GM23338 (cell line): ENCODE measurements at regions not wholly inside any gene's neighbourhood (a gene's known extent, or its start where the extent isn't known, plus 50 kb on each side); places are given as distances from the start of the nearest gene placed in this dataset.

Source experiments
- CREB1 ChIP-seq: fragments of 250-450 bp; sonication (Bioruptor Pico); IDR thresholded peaks from 2 replicates; pipeline ENCODE4 v1.5.0; 2020; ENCODE audit warnings: low read depth, mild to moderate bottlenecking, moderate library complexity
- ETS1 ChIP-seq: IDR thresholded peaks from 2 replicates; pipeline ENCODE4 v1.6.1; 2016; ENCODE audit warnings: antibody characterized with exemption
- EZH2 ChIP-seq: fragments of 200-600 bp; sonication (generic); IDR thresholded peaks from one replicate; pipeline ENCODE4 v1.8.0; 2017; ENCODE audit warnings: antibody characterized with exemption, mild to moderate bottlenecking, low read depth; ENCODE audit not compliant: unreplicated experiment
- EZH2phosphoT487 ChIP-seq: fragments of 200-600 bp; sonication (generic); IDR thresholded peaks from one replicate; pipeline ENCODE4 v1.8.1; 2018; ENCODE audit warnings: antibody characterized with exemption; ENCODE audit not compliant: unreplicated experiment
- JUNB ChIP-seq: IDR thresholded peaks from one replicate; pipeline ENCODE4 v1.6.1; 2016; ENCODE audit warnings: antibody characterized with exemption; ENCODE audit not compliant: unreplicated experiment
- NANOG ChIP-seq: IDR thresholded peaks from 2 replicates; pipeline ENCODE4 v1.6.1; 2016; ENCODE audit warnings: antibody characterized with exemption, borderline replicate concordance
- POLR2AphosphoS5 ChIP-seq: IDR thresholded peaks from 2 replicates; pipeline ENCODE4 v1.6.1; 2016; ENCODE audit warnings: antibody characterized with exemption, low read depth
- REST ChIP-seq: IDR thresholded peaks from one replicate; pipeline ENCODE4 v1.6.1; 2018; ENCODE audit warnings: antibody characterized with exemption; ENCODE audit not compliant: unreplicated experiment
- STAT1 ChIP-seq: IDR thresholded peaks from one replicate; pipeline ENCODE4 v1.6.1; 2016; ENCODE audit warnings: antibody characterized with exemption; ENCODE audit not compliant: unreplicated experiment
- ZNF114 ChIP-seq: fragments of 250-450 bp; sonication (Bioruptor Pico); IDR thresholded peaks from 2 replicates; pipeline ENCODE4 v1.5.0; 2020; ENCODE audit warnings: mild to moderate bottlenecking, moderate library complexity
- ZNF462 ChIP-seq: fragments of 250-450 bp; sonication (Bioruptor Pico); IDR thresholded peaks from 2 replicates; pipeline ENCODE4 v1.5.0; 2020; ENCODE audit warnings: mild to moderate bottlenecking, moderate library complexity
- TF ChIP-seq, protein P1 (sequence below), 2 experiments: fragments of 200-600 bp in 1 of 2; sonication (generic) in 1 of 2; conservative IDR thresholded peaks; 2 replicates each; pipeline versions ENCODE4 v1.5.1 to v1.6.1; 2016 to 2017; ENCODE audit warnings: antibody characterized with exemption in 2 of 2, low read depth in 2 of 2, mild to moderate bottlenecking in 2 of 2, moderate library complexity in 1 of 2

GRCh38 chr15:72925661-72926060 is 126.6 kb upstream of the NEO1 start:
- TF ChIP-seq, protein P1, sequence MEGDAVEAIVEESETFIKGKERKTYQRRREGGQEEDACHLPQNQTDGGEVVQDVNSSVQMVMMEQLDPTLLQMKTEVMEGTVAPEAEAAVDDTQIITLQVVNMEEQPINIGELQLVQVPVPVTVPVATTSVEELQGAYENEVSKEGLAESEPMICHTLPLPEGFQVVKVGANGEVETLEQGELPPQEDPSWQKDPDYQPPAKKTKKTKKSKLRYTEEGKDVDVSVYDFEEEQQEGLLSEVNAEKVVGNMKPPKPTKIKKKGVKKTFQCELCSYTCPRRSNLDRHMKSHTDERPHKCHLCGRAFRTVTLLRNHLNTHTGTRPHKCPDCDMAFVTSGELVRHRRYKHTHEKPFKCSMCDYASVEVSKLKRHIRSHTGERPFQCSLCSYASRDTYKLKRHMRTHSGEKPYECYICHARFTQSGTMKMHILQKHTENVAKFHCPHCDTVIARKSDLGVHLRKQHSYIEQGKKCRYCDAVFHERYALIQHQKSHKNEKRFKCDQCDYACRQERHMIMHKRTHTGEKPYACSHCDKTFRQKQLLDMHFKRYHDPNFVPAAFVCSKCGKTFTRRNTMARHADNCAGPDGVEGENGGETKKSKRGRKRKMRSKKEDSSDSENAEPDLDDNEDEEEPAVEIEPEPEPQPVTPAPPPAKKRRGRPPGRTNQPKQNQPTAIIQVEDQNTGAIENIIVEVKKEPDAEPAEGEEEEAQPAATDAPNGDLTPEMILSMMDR (conservative IDR thresholded peaks at IDR 0.05; ENCODE audit: low read depth in 2 of 2) = no peak
- no peak for TF ChIP-seq STAT1
- no peak for TF ChIP-seq REST
- no peak for TF ChIP-seq EZH2
- TF ChIP-seq POLR2AphosphoS5 = no peak
- TF ChIP-seq EZH2phosphoT487 = no peak
- TF ChIP-seq JUNB = no peak
- TF ChIP-seq CREB1 (CRISPR knock-in tag) = no peak
- TF ChIP-seq NANOG = no peak
- TF ChIP-seq ETS1 = no peak
- no peak for TF ChIP-seq ZNF114
- no peak for TF ChIP-seq ZNF462
